ENCODE measurements at regions not wholly inside any gene's neighbourhood (a gene's known extent, or its start where the extent isn't known, plus 50 kb on each side); places are given as distances from the start of the nearest gene placed in this dataset.

DNA sequence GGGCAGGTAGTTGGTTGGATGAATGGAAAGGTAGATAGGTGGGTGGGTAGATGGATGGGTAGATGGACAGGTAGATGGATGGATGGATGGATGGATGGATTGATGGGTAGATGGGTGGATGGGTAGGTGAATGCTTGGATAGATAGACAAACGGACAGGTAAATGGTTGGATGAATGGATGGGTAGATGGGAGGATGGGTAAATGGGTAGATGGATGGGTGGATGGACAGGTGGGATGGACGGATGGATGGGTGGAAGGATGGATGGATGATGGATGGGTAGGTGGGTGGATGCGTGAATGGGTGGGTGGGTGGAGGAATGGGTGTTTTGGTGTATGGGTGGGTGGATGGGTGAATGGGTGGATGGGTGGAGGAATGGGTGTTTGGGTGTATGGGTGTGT lies 50.1 kb upstream of the ASAP2 start:
- TF ChIP-seq, protein P1, sequence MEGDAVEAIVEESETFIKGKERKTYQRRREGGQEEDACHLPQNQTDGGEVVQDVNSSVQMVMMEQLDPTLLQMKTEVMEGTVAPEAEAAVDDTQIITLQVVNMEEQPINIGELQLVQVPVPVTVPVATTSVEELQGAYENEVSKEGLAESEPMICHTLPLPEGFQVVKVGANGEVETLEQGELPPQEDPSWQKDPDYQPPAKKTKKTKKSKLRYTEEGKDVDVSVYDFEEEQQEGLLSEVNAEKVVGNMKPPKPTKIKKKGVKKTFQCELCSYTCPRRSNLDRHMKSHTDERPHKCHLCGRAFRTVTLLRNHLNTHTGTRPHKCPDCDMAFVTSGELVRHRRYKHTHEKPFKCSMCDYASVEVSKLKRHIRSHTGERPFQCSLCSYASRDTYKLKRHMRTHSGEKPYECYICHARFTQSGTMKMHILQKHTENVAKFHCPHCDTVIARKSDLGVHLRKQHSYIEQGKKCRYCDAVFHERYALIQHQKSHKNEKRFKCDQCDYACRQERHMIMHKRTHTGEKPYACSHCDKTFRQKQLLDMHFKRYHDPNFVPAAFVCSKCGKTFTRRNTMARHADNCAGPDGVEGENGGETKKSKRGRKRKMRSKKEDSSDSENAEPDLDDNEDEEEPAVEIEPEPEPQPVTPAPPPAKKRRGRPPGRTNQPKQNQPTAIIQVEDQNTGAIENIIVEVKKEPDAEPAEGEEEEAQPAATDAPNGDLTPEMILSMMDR (IDR thresholded peaks at IDR 0.05) = no peak
- TF ChIP-seq ZFX (IDR thresholded peaks at IDR 0.05; ENCODE audit: borderline replicate concordance) = no peak
- no peak overlapping the region for H3K27ac ChIP-seq

DNA sequence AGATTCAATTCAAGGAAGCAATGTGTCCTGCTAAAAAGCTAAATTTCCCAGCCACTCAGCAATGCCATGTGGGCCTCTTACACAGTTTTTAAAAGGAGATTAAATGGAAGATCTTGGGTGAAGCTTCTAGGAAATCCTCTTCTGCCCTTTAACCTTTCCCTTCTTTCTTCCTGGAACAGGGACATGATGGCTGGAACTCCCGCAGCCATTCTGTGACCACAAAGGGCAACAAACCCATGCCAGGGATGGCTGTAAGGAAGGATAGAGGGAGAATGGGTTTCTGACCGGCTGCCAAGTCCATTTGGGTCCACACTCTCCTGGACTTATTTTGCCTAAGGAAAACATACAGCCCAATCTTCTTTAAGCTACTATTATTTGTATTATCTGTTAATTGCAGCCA lies 52.6 kb upstream of the ASAP2 start:
- TF ChIP-seq, protein P1 (IDR thresholded peaks at IDR 0.05) = no peak
- no peak for TF ChIP-seq ZFX (IDR thresholded peaks at IDR 0.05; ENCODE audit: borderline replicate concordance)
- no peak overlapping the region for H3K27ac ChIP-seq

DNA sequence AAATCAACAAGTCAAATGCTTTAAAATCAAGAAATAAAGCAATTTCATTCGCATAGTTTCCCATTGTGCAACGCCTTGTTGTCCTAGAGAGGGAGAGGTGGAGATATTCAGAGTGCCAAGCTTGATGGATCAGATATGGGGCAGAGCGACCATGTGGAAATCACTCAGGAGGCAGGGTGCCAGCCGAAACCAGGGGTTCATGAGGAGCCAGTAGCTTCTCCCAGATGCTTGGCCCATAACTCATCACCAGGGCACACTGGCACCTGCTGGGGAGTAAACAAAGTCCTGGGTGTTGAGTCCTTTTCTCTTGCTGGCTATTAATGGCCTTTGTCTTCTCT lies 53.0 kb upstream of the ASAP2 start:
- TF ChIP-seq ZFX (IDR thresholded peaks at IDR 0.05; ENCODE audit: borderline replicate concordance) = no peak
- TF ChIP-seq, protein P1 (IDR thresholded peaks at IDR 0.05) = no peak
- no peak overlapping the region for H3K27ac ChIP-seq

DNA sequence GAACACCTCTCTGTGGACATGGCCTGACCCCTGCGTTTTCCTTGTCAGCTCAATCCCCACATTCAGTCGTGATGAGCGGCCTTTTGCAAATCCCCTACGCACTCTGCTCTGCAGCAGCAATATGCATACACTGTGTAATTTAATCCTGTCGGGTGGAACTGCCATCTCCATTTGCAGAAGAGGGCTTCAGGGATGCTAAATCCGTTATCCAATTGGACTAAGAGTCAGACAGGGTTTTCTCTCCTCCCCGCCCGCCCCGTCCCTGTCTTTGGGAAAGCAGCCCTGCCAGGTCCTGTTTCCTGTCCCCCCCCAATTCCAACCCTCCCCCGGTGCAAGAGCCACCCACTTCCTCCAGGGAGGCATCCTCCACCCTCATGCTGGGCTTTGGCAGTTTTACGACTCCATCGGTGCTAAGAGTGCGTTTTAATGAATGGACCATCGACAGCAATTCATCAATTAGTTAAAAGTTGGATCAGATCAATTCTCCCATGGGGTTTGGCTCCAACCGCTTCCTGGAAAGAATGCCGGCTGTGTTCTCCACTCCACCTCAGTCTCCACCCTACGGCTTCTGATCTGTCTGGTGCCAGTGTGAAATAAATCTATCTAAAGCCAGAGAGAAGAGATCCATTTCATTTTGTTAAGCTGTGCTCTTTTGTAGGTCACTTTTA lies 53.5 kb upstream of the ASAP2 start:
- H3K27ac ChIP-seq = no peak overlapping the region
- TF ChIP-seq, protein P1 (IDR thresholded peaks at IDR 0.05) = no peak
- TF ChIP-seq ZFX (IDR thresholded peaks at IDR 0.05; ENCODE audit: borderline replicate concordance) = no peak

- TF ChIP-seq, protein P1 (IDR thresholded peaks at IDR 0.05) = no peak
- no peak for TF ChIP-seq ZFX (IDR thresholded peaks at IDR 0.05; ENCODE audit: borderline replicate concordance)
- no peak overlapping the region for H3K27ac ChIP-seq
Measured at GRCh38 chr2:9150906-9151305, 55.7 kb upstream of the ASAP2 start.

DNA sequence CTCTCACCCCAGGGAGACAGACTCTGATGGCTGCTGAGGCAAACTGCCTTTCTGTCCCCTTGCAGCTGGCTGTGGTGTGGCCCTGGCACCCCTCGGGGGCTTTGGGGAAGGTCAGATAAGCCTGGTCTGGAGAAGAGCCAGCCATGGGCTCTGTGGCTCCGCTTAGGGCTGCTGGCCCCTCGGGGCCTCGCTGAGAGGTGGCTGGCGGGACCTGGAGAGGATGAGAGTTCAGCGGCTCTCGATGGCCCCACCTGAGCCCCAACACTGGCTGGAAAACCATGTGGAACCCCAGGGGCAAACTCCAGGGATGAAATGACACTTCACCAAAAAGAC lies 56.1 kb upstream of the ASAP2 start:
- TF ChIP-seq, protein P1 (IDR thresholded peaks at IDR 0.05) = no peak
- no peak for TF ChIP-seq ZFX (IDR thresholded peaks at IDR 0.05; ENCODE audit: borderline replicate concordance)
- H3K27ac ChIP-seq = no peak overlapping the region

DNA sequence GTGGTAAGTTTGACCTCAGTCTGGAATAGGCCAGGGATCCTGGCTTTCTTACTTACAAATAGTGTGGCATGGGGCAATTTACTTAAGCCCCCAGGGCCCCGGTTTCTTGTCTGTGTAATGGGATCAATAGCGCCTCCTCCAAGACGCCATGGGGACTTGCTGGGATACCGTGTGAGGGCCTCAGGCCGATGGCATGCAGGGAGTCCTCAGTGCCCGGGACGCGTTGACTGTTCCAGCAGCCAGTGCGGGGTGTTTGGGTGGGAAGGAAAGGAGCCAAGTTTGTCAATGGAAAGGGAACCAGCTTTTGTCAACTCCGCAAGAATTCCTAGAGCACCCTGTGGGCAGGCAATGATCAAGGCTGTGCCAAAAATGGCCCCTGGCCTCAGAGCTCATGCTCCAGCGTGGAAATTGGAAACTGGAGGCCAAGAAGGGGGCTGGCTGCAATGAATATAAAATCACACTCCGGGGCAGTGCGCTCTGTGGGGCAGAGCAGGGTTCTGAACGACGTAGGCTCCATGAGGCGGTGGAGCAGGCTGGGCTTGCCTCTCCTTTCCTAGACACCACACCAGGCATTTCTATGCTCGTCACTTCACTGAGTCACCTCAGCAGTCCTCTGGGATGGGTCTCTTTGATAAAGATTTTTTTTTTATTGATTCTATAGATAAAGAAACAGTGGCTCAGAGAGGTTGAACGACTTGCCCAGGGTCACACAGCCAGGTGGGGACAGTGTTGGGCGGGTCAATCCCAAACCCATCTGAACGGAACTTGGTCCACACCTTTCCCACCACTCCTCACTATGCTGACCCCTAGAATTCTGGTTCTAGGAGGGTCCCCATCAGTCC lies 56.7 kb upstream of the ASAP2 start:
- no peak overlapping the region for H3K27ac ChIP-seq
- TF ChIP-seq, protein P1 (IDR thresholded peaks at IDR 0.05) = no peak

All from 22Rv1 (cell line).